CD4-positive, alpha-beta T cell (primary cell): ENCODE measurements at regions not wholly inside any gene's neighbourhood (a gene's known extent, or its start where the extent isn't known, plus 50 kb on each side); places are given as distances from the start of the nearest gene placed in this dataset.

Experiments
- ATAC-seq: fragments of 200-7000 bp; cut with Tn5 transposase; one replicate; pipeline ENCODE4 v1.10.0; 2022; ENCODE audit warnings: mild to moderate bottlenecking; ENCODE audit not compliant: poor library complexity
- CTCF ChIA-PET: fragments of 350-600 bp; sonication (Branson Sonifier 250); formaldehyde crosslinking; loops from one replicate; lab custom pipeline; 2021; ENCODE audit warnings: antibody characterized with exemption, inconsistent platforms; lab: Charles Lee
- POLR2A ChIA-PET: fragments of 350-600 bp; sonication (Branson Sonifier 250); formaldehyde crosslinking; loops from one replicate; lab custom pipeline; 2021; ENCODE audit warnings: antibody characterized with exemption, inconsistent platforms; lab: Charles Lee
- DNase-seq, 14 experiments: peaks; one replicate each; pipeline ENCODE4 v3.0.0-alpha.2; 2013 to 2020; ENCODE audit warnings: mixed read lengths in 2 of 14
- H3K27ac ChIP-seq, 2 donors: one replicate each; pipeline versions ENCODE4 v1.5.1 to v1.7.0; 2013; ENCODE audit warnings: low read length in 2 of 2, low read depth in 1 of 2, mild to moderate bottlenecking in 1 of 2
- H3K27me3 ChIP-seq, 2 experiments: 1 replicate in 1 of 2; 2 replicates in 1 of 2; pipeline versions ENCODE4 v1.6.1 to v1.7.0; 2013; ENCODE audit warnings: low read length in 2 of 2, control low read depth in 1 of 2, mild to moderate bottlenecking in 1 of 2, moderate library complexity in 1 of 2; ENCODE audit not compliant: insufficient read depth in 2 of 2, control insufficient read depth in 1 of 2
- H3K36me3 ChIP-seq: one replicate; pipeline ENCODE4 v1.6.1; 2013; ENCODE audit warnings: low read length, control low read depth; ENCODE audit not compliant: insufficient read depth
- H3K4me1 ChIP-seq: one replicate; pipeline ENCODE4 v1.6.1; 2013; ENCODE audit warnings: low read length, control low read depth; ENCODE audit not compliant: insufficient read depth
- H3K4me3 ChIP-seq: one replicate; pipeline ENCODE4 v1.5.1; 2013; ENCODE audit warnings: mild to moderate bottlenecking, low read length, moderate library complexity
- H3K9me3 ChIP-seq, 2 experiments: 1 replicate in 1 of 2; 2 replicates in 1 of 2; pipeline versions ENCODE4 v1.6.1 to v1.7.0; 2013; ENCODE audit warnings: low read length in 2 of 2, mild to moderate bottlenecking in 2 of 2, control low read depth in 1 of 2, moderate library complexity in 1 of 2; ENCODE audit not compliant: control insufficient read depth in 1 of 2, insufficient read depth in 1 of 2
- H3K27ac Mint-ChIP-seq: one replicate; pipeline ENCODE4 v1.8.0; 2020; ENCODE audit warnings: mixed read lengths
- H3K27me3 Mint-ChIP-seq: one replicate; pipeline ENCODE4 v1.8.0; 2021; ENCODE audit warnings: mixed read lengths
- H3K36me3 Mint-ChIP-seq: one replicate; pipeline ENCODE4 v1.8.0; 2021; ENCODE audit warnings: low read depth, mixed read lengths
- H3K4me1 Mint-ChIP-seq: one replicate; pipeline ENCODE4 v1.8.0; 2021; ENCODE audit warnings: low read depth, mixed read lengths
- H3K4me3 Mint-ChIP-seq: one replicate; pipeline ENCODE4 v1.8.0; 2020; ENCODE audit warnings: mild to moderate bottlenecking, mixed read lengths
- H3K9me3 Mint-ChIP-seq: one replicate; pipeline ENCODE4 v1.8.0; 2020; ENCODE audit warnings: mixed read lengths
- intact Hi-C, 2 experiments: fragments of 100-400 bp; cut with DNase I in 1 of 2; cut with micrococcal nuclease in 1 of 2; formaldehyde crosslinking; loops; one replicate each; pipeline versions ENCODE4 v1.15.1 to v1.9.0; 2023 to 2025; cut with DNase I, micrococcal nuclease
- TF ChIP-seq, protein P1 (sequence below): fragments of 200-600 bp; IDR thresholded peaks from one replicate; pipeline ENCODE4 v1.8.0; 2022; ENCODE audit warnings: antibody characterized with exemption, mild to moderate bottlenecking

DNA sequence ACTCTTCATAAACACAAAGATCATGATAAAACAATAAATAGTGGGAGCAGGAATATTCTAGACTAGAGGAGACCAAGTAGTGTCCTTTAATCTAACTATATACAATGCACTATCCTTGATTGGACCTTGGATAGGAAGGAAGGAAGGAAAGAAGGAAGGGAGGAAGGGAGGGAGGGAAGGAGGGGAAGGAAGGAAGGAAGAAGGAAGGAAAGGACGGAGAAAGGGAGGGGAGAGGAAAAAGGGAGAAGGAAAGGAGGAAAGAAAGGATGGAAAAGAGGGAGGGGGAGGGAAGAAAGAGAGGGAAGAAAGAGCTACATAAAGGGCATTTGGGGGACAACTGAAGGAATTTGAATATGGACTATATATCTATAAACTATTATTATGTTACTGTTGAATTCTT, 95.0 kb upstream of the SMARCAD1 start:
- Mint-ChIP-seq H3K36me3 (no peaks in the 10 kb centered on the region), H3K4me3 (no peak overlapping the region), H3K27me3 (no peaks in the 10 kb centered on the region), H3K4me1 (no peaks in the 10 kb centered on the region), H3K9me3 (no peaks in the 10 kb centered on the region), H3K27ac (no peak overlapping the region)
- intact Hi-C loops = no loop called here
- Histone ChIP-seq H3K27ac (no peak overlapping the region), H3K4me3 (no peak overlapping the region), H3K9me3 (no peaks in the 10 kb centered on the region), H3K4me1 (no peaks in the 10 kb centered on the region), H3K36me3 (no peaks in the 10 kb centered on the region), H3K27me3 (no peaks in the 10 kb centered on the region)
- POLR2A ChIA-PET = no interaction called here
- TF ChIP-seq, protein P1, sequence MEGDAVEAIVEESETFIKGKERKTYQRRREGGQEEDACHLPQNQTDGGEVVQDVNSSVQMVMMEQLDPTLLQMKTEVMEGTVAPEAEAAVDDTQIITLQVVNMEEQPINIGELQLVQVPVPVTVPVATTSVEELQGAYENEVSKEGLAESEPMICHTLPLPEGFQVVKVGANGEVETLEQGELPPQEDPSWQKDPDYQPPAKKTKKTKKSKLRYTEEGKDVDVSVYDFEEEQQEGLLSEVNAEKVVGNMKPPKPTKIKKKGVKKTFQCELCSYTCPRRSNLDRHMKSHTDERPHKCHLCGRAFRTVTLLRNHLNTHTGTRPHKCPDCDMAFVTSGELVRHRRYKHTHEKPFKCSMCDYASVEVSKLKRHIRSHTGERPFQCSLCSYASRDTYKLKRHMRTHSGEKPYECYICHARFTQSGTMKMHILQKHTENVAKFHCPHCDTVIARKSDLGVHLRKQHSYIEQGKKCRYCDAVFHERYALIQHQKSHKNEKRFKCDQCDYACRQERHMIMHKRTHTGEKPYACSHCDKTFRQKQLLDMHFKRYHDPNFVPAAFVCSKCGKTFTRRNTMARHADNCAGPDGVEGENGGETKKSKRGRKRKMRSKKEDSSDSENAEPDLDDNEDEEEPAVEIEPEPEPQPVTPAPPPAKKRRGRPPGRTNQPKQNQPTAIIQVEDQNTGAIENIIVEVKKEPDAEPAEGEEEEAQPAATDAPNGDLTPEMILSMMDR = no peak
- CTCF ChIA-PET = no interaction called here
- DNase-seq = no peak
- no peak for ATAC-seq

DNA sequence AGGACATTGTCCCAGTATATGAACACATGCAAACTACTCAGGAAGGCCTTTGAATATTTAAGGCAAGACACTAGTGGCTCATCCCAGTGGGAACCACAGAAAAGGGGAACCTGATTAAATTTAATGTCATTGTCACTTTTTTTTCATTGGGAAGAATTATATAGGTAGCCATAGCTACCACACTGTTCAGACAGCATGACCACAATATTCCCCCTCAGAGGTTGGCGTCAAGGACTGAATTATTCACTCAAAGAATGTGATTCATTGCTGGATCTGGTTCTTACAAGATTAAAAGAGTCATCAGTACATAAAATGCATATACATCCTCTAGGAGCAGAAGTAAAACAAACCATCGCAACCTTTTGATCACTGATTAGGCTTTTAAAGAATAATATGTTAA, 92.0 kb upstream of the SMARCAD1 start:
- no peak for DNase-seq
- Histone ChIP-seq H3K4me1 (no peaks in the 10 kb centered on the region), H3K36me3 (no peaks in the 10 kb centered on the region), H3K27ac (no peak overlapping the region), H3K4me3 (no peak overlapping the region), H3K9me3 (no peaks in the 10 kb centered on the region), H3K27me3 (no peaks in the 10 kb centered on the region)
- no peaks in the 10 kb centered on the region for H3K4me1 Mint-ChIP-seq
- intact Hi-C loops = no loop called here
- no peak for ATAC-seq
- TF ChIP-seq, protein P1 = no peak
- no peak overlapping the region for H3K27ac Mint-ChIP-seq
- ChIA-PET POLR2A (no interaction called here), CTCF (no interaction called here)
- H3K36me3 Mint-ChIP-seq = no peaks in the 10 kb centered on the region
- no peaks in the 10 kb centered on the region for H3K9me3 Mint-ChIP-seq
- no peaks in the 10 kb centered on the region for H3K27me3 Mint-ChIP-seq
- no peak overlapping the region for H3K4me3 Mint-ChIP-seq

DNA sequence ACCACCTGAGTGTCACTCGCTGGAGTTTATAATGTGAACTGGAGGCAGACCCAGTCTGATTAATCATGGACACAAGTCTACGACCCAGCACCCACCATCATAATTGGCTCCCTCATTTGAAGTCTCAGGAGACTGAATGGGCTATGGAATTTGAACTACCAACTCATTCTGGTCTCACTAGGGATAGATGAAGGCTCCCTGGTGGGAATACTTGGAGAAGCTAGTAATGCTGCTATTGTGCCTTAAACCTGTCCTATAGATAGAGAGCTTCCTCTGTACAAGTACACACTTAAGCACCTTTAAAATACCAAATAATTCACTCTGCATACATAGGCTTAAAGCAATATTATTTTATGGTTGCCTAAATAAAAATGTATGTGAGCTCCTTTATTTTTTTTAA, 90.8 kb upstream of the SMARCAD1 start:
- intact Hi-C loops = no loop called here
- H3K9me3 Mint-ChIP-seq = no peaks in the 10 kb centered on the region
- DNase-seq (no peak), ATAC-seq (no peak)
- Histone ChIP-seq H3K36me3 (no peaks in the 10 kb centered on the region), H3K27me3 (no peaks in the 10 kb centered on the region), H3K9me3 (no peaks in the 10 kb centered on the region), H3K27ac (no peak overlapping the region), H3K4me3 (no peak overlapping the region), H3K4me1 (no peaks in the 10 kb centered on the region)
- ChIA-PET POLR2A (no interaction called here), CTCF (no interaction called here)
- TF ChIP-seq, protein P1 = no peak
- no peaks in the 10 kb centered on the region for H3K36me3 Mint-ChIP-seq
- no peaks in the 10 kb centered on the region for H3K4me1 Mint-ChIP-seq
- H3K4me3 Mint-ChIP-seq = no peak overlapping the region
- H3K27me3 Mint-ChIP-seq = no peaks in the 10 kb centered on the region
- H3K27ac Mint-ChIP-seq = no peak overlapping the region
